Endothelial cell (in vitro differentiated cells): ENCODE measurements at regions not wholly inside any gene's neighbourhood (a gene's known extent, or its start where the extent isn't known, plus 50 kb on each side); places are given as distances from the start of the nearest gene placed in this dataset.

Source experiments
- DNase-seq: peaks from one replicate; pipeline ENCODE4 v3.0.0; 2021; ENCODE audit warnings: low spot score
- H3K27ac Mint-ChIP-seq: one replicate; pipeline ENCODE4 v1.8.0; 2021; ENCODE audit warnings: mixed read lengths, inconsistent platforms; ENCODE audit not compliant: unreplicated experiment
- H3K27me3 Mint-ChIP-seq: one replicate; pipeline ENCODE4 v1.8.0; 2021; ENCODE audit warnings: mild to moderate bottlenecking, moderate library complexity, mixed read lengths, inconsistent platforms; ENCODE audit not compliant: unreplicated experiment
- H3K36me3 Mint-ChIP-seq: one replicate; pipeline ENCODE4 v1.8.0; 2021; ENCODE audit warnings: mild to moderate bottlenecking, low read depth, mixed read lengths, inconsistent platforms; ENCODE audit not compliant: unreplicated experiment
- H3K4me1 Mint-ChIP-seq: one replicate; pipeline ENCODE4 v1.8.0; 2021; ENCODE audit warnings: mild to moderate bottlenecking, mixed read lengths, inconsistent platforms; ENCODE audit not compliant: unreplicated experiment
- H3K4me3 Mint-ChIP-seq: one replicate; pipeline ENCODE4 v1.8.0; 2021; ENCODE audit warnings: mild to moderate bottlenecking, mixed read lengths, inconsistent platforms; ENCODE audit not compliant: unreplicated experiment
- H3K9me3 Mint-ChIP-seq: one replicate; pipeline ENCODE4 v1.8.0; 2021; ENCODE audit warnings: mixed read lengths, inconsistent platforms; ENCODE audit not compliant: unreplicated experiment
- TF ChIP-seq, protein P1 (sequence below): fragments of 200-600 bp; sonication (generic); IDR thresholded peaks from one replicate; pipeline ENCODE4 v1.5.0; 2021; ENCODE audit warnings: antibody characterized with exemption; ENCODE audit not compliant: unreplicated experiment

DNA sequence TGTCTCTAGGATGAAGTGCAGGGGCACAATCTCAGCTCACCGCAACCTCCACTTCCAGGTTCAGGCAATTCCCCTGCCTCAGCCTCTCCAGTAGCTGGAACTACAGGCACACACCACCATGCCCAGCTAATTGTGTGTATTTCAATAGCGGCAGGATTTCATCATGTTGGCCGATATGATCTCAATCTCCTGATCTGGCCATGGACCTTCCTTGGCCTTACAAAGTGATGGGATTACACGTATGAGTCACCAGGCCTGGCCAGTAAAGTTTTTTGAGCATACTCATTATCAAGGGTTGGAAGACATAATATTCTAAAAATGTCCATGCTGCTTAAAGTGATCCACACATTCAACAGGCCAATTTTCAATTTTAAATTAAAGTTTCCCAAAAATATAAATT lies 914.4 kb upstream of the TSPY4 start:
- no peak overlapping the region for H3K4me3 Mint-ChIP-seq
- no peaks in the 10 kb centered on the region for H3K36me3 Mint-ChIP-seq
- no peak overlapping the region for H3K27ac Mint-ChIP-seq
- DNase-seq, result no peak
- no peaks in the 10 kb centered on the region for H3K9me3 Mint-ChIP-seq
- H3K4me1 Mint-ChIP-seq, result no peaks in the 10 kb centered on the region
- TF ChIP-seq, protein P1, sequence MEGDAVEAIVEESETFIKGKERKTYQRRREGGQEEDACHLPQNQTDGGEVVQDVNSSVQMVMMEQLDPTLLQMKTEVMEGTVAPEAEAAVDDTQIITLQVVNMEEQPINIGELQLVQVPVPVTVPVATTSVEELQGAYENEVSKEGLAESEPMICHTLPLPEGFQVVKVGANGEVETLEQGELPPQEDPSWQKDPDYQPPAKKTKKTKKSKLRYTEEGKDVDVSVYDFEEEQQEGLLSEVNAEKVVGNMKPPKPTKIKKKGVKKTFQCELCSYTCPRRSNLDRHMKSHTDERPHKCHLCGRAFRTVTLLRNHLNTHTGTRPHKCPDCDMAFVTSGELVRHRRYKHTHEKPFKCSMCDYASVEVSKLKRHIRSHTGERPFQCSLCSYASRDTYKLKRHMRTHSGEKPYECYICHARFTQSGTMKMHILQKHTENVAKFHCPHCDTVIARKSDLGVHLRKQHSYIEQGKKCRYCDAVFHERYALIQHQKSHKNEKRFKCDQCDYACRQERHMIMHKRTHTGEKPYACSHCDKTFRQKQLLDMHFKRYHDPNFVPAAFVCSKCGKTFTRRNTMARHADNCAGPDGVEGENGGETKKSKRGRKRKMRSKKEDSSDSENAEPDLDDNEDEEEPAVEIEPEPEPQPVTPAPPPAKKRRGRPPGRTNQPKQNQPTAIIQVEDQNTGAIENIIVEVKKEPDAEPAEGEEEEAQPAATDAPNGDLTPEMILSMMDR, result no peak
- H3K27me3 Mint-ChIP-seq, result no peaks in the 10 kb centered on the region

DNA sequence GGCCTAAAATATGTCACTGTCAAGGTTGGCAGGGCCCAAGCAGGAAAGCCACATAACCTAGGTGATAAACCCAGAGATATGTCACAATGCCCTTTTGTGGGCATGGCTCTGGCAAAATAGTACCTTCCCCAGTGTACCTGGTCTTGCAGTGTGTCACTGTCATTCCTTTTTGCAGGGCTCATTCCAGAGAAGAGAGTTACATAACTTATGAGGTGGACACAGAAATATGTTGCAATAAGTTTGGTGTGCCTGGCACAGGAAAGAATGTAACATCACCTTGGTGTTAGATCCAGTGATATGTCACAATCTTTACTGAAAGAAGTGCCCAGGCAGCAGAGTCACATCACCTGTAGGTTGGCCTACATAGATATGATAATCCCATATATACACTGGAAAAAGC lies 910.8 kb upstream of the TSPY4 start:
- H3K36me3 Mint-ChIP-seq, result no peaks in the 10 kb centered on the region
- TF ChIP-seq, protein P1, result no peak
- H3K4me3 Mint-ChIP-seq, result no peak overlapping the region
- DNase-seq, result no peak
- H3K4me1 Mint-ChIP-seq, result no peaks in the 10 kb centered on the region
- H3K27ac Mint-ChIP-seq, result no peak overlapping the region
- no peaks in the 10 kb centered on the region for H3K9me3 Mint-ChIP-seq
- no peaks in the 10 kb centered on the region for H3K27me3 Mint-ChIP-seq

DNA sequence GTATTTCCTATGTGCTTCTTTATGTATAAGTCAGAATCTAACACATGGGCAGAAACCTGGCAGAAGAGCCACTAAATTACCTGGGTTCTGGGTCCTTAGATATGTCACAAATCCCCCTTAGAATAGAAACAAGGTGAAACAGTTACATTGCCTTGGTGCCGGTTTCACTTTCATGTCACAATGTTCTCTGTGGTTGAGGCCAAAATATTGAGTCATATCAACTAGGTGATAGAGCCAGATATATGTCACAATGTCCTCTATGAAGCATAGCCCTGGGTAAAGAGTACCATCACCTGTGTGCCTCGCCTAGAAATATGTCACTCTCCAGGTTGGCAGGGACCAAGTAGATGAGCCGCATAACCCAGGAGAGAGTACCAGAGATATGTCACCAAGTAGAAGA lies 899.8 kb upstream of the TSPY4 start:
- Mint-ChIP-seq H3K4me1 (no peaks in the 10 kb centered on the region), H3K27me3 (no peaks in the 10 kb centered on the region), H3K36me3 (no peaks in the 10 kb centered on the region), H3K27ac (no peak overlapping the region), H3K9me3 (no peaks in the 10 kb centered on the region), H3K4me3 (no peak overlapping the region)
- no peak for DNase-seq
- TF ChIP-seq, protein P1, result no peak

DNA sequence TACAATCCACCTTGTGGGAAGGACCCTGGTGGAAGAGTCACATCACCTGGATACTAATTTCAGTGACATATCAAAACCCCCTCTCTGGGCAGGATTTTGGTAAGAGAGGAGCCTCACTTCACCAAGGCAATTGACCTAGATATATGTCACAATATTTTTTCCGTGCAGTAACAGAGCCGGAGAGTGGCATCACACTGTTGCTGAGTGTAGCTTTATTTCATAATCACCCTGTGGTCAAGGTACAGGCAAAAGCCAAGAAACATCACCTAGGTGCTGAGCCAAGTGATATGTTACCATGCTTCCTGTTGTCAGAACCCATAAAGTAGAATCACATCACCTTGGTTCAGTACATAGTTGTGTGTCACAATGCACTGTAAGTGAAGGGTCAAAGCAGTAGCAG lies 895.2 kb upstream of the TSPY4 start:
- Mint-ChIP-seq H3K27ac (no peak overlapping the region), H3K4me1 (no peaks in the 10 kb centered on the region), H3K9me3 (no peaks in the 10 kb centered on the region), H3K27me3 (no peaks in the 10 kb centered on the region), H3K36me3 (no peaks in the 10 kb centered on the region), H3K4me3 (no peak overlapping the region)
- no peak for DNase-seq
- TF ChIP-seq, protein P1, result no peak

DNA sequence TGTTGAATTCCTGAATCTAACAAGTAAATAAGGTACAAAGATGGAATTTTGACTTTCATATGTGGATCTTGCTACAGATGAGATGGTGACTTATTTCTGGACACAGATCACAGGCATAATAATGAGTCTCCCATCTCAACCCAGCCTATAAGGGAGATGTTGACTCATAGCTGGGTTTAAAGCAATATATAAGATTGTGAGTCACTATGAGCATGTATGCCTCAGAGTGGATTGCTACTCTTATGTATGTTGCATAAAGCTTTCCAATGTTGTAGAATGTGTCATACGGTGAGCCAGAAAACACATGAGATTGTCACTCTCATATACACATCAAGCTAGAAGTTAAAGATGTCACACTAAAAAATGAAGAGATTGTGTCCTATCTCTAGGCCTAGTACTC lies 884.3 kb upstream of the TSPY4 start:
- peaks cover 7% of the 10 kb centered on the region for H3K9me3 Mint-ChIP-seq
- H3K4me1 Mint-ChIP-seq, result no peaks in the 10 kb centered on the region
- TF ChIP-seq, protein P1, result no peak
- H3K4me3 Mint-ChIP-seq, result no peak overlapping the region
- DNase-seq, result no peak
- peaks cover 5% of the 10 kb centered on the region for H3K27me3 Mint-ChIP-seq
- H3K27ac Mint-ChIP-seq, result no peak overlapping the region
- H3K36me3 Mint-ChIP-seq, result no peaks in the 10 kb centered on the region
